Central memory CD8-positive, alpha-beta T cell (primary cell): ENCODE measurements at regions not wholly inside any gene's neighbourhood (a gene's known extent, or its start where the extent isn't known, plus 50 kb on each side); places are given as distances from the start of the nearest gene placed in this dataset.

Source experiments
- ATAC-seq: fragments of 150-1000 bp; cut with Tn5 transposase; replicated peaks from 2 replicates; pipeline ENCODE4 v1.10.0; 2022; ENCODE audit warnings: mild to moderate bottlenecking, moderate FRiP score, moderate number of reproducible peaks; ENCODE audit not compliant: poor library complexity, severe bottlenecking; ENCODE audit errors: extremely low read depth
- DNase-seq, 2 donors: peaks; one replicate each; pipeline ENCODE4 v3.0.0; 2021; ENCODE audit warnings: low spot score in 2 of 2
- H3K27ac Mint-ChIP-seq: one replicate; pipeline ENCODE4 v1.8.0; 2022; ENCODE audit warnings: low read depth, mild to moderate bottlenecking, moderate library complexity, mixed read lengths
- H3K27me3 Mint-ChIP-seq: one replicate; pipeline ENCODE4 v1.8.0; 2022; ENCODE audit warnings: mixed read lengths
- H3K36me3 Mint-ChIP-seq: one replicate; pipeline ENCODE4 v1.8.0; 2022; ENCODE audit warnings: mild to moderate bottlenecking, moderate library complexity, mixed read lengths; ENCODE audit not compliant: insufficient read depth
- H3K4me1 Mint-ChIP-seq: one replicate; pipeline ENCODE4 v1.8.0; 2022; ENCODE audit warnings: mixed read lengths
- H3K4me3 Mint-ChIP-seq: one replicate; pipeline ENCODE4 v1.8.0; 2022; ENCODE audit warnings: mild to moderate bottlenecking, moderate library complexity, mixed read lengths
- H3K9me3 Mint-ChIP-seq: one replicate; pipeline ENCODE4 v1.8.0; 2022; ENCODE audit warnings: mixed read lengths

DNA sequence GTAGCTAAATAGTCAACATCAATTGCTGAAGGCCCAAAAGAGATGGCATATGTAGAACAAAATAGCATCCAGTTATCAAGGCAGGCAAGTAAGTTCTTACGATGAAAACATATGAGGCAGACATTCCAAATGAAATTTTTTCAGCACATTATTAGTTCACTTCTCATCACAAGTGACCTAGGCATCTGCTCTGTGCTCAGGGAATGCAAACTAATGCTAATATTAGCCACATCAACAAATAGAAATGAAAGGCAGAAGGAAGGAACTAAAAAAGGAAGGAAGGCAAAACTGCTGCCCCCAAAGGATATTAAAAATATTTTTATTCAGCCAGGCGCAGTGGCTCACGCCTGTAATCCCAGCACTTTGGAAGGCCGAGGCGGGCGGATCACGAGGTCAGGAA, 51.2 kb upstream of the ROCK1 start:
- H3K4me1 Mint-ChIP-seq: no peaks in the 10 kb centered on the region
- DNase-seq (no peak), ATAC-seq (no peak)
- H3K4me3 Mint-ChIP-seq: no peak overlapping the region
- no peak overlapping the region for H3K27ac Mint-ChIP-seq
- H3K36me3 Mint-ChIP-seq: peaks cover 3% of the 10 kb centered on the region
- H3K9me3 Mint-ChIP-seq: no peaks in the 10 kb centered on the region
- H3K27me3 Mint-ChIP-seq: peaks cover 26% of the 10 kb centered on the region

DNA sequence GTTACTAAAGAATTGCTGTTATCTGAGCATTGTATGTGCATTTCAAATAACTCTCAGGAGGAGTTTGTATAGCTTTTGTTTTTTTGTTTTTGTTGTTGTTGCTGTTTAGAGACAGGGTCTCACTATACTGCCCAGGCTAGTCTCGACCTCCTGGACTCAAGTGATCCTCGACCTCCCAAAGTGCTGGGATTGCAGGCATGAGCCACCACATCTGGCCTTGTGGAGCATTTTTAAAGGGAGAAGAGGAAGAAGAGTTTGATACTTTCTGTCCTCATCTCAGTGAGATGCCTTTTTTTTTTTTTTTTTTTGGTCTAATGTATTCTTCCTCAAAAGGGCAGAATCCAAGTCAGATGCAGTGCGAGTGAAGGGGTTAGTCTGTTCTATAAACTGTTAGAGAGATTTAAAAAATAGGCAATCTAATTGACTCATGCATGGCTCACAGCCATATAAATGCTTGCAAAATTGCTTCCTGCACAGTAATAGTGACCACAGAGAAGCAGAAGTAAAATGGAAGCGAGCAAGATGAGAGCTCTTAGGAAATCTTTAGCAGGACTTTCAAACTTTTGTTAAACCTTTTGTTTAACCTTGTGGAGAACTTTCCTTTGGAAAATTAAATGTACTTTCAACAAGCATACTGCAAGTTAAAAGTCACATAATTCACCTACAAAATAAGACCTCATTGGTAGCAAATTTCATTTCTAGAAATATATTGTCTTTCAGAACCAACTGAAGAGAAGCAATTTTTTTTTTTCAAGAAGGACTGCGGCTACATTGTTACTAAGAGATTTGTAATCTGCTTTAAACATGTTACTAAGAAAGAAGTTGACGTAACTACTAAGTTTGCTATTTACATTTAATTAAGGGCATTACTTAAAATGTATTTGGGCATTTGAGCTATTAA, 52.3 kb upstream of the ROCK1 start:
- no peaks in the 10 kb centered on the region for H3K4me1 Mint-ChIP-seq
- no peaks in the 10 kb centered on the region for H3K9me3 Mint-ChIP-seq
- peaks cover 3% of the 10 kb centered on the region for H3K36me3 Mint-ChIP-seq
- H3K27me3 Mint-ChIP-seq: peaks cover 26% of the 10 kb centered on the region
- ATAC-seq (no peak), DNase-seq (no peak)
- no peak overlapping the region for H3K27ac Mint-ChIP-seq
- no peak overlapping the region for H3K4me3 Mint-ChIP-seq

DNA sequence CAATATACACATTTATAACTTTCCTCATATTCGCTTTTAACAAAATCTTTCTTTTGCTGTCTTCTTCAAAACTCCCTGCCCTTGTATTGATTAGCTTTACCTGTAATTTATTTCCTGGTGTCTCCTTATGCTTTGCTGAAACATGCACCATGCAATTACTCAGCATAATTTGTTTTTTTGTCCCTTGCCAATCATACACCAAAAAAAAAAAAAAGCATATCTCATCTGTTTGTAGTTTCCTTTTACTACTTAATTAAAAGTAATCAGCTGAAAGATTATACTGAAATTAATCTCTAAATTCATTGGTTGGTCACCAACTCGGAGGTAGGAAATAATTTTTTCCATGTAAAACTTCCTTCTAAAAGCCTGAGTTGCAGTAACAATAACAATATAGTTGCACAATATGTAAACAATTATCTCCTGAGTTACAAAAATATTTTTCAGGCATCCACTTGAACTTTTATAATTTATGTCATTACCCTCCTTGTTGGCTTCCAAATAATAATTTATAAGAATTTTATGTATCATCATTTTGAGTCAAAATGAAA, 53.0 kb upstream of the ROCK1 start:
- Mint-ChIP-seq H3K36me3 (peaks cover 3% of the 10 kb centered on the region), H3K9me3 (no peaks in the 10 kb centered on the region), H3K27me3 (peaks cover 32% of the 10 kb centered on the region), H3K4me3 (no peak overlapping the region), H3K27ac (no peak overlapping the region), H3K4me1 (no peaks in the 10 kb centered on the region)
- DNase-seq (no peak), ATAC-seq (no peak)

DNA sequence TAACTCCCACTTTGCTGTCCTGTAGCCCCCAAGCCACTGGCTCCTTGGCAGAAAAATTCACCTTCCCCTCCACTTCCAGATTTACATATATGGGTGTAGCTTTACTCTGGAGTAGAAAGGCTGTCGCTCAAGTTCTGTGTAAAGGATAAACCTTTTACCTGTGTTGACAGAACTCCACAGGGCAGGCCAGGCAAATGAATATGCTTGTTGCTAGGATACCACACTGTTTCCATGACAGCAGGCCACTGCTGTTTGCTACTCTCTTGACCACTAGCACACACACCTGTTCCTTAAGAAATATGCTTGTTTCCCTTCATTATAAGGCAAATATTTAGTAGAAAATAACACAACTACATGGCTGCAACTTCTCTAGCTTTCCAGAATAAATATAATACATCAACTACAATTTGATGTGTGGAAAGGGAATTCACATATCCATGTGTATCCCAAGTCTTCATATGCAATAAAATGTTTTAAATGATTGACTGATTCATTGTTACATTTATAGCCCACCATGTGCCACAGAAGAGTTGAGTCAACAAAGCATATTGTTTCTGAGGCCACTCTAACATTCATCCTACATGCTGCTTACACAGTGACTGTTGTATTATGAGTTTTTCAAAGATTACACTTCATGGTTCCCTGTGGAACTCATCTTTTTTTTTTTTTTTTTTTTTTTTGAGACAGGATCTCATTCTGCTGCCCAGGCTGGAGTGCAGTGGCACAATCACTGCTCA, 56.2 kb upstream of the ROCK1 start:
- no peak for DNase-seq
- H3K27ac Mint-ChIP-seq: no peak overlapping the region
- H3K27me3 Mint-ChIP-seq: peaks cover 26% of the 10 kb centered on the region
- no peaks in the 10 kb centered on the region for H3K9me3 Mint-ChIP-seq
- no peaks in the 10 kb centered on the region for H3K36me3 Mint-ChIP-seq
- H3K4me1 Mint-ChIP-seq: no peaks in the 10 kb centered on the region
- no peak for ATAC-seq
- H3K4me3 Mint-ChIP-seq: no peak overlapping the region

DNA sequence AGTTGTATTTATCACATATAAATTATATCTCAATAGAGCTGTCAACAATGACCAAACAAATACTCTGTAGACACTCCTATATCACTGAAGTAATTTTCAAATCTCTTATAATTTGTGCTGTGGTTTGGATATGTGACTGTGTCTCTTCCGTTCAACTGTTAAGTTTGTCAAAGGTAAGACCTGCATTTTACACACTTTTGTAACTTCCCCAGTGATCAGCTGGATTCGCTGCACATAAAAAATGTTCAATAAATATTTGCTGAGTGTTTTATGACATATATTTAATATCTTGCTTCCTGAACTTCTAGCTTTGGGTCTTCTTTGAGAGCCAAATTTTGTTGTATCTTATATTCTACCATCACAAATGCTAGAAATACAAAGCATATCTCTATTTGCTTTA, 57.3 kb upstream of the ROCK1 start:
- Mint-ChIP-seq H3K36me3 (no peaks in the 10 kb centered on the region), H3K27me3 (peaks cover 32% of the 10 kb centered on the region), H3K9me3 (no peaks in the 10 kb centered on the region), H3K4me1 (no peaks in the 10 kb centered on the region), H3K27ac (no peak overlapping the region), H3K4me3 (no peak overlapping the region)
- ATAC-seq (no peak), DNase-seq (no peak)

DNA sequence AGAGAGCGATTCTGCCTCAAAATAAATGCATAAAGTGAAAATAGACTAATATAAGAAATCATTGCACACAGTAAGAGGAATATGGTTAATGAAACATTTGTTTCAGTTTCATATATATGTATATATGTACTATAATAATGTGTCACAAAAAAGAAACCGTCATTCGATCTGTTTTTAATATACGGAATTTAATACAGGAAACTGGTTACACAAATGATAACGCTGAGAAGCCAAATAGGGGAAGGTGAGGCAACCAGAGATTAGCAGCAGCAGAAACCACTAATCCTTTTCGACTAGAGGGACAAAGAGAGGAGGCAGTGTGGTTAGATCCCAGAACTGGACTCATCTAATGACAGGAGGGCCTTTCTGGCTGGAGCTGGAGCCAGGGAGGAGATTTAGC, 64.2 kb upstream of the GREB1L start:
- Mint-ChIP-seq H3K9me3 (no peaks in the 10 kb centered on the region), H3K4me3 (no peak overlapping the region), H3K36me3 (no peaks in the 10 kb centered on the region), H3K27ac (peak overlapping the region; percentile 27), H3K4me1 (peaks cover 6% of the 10 kb centered on the region), H3K27me3 (peaks cover 11% of the 10 kb centered on the region)
- DNase-seq (no peak), ATAC-seq (no peak)

DNA sequence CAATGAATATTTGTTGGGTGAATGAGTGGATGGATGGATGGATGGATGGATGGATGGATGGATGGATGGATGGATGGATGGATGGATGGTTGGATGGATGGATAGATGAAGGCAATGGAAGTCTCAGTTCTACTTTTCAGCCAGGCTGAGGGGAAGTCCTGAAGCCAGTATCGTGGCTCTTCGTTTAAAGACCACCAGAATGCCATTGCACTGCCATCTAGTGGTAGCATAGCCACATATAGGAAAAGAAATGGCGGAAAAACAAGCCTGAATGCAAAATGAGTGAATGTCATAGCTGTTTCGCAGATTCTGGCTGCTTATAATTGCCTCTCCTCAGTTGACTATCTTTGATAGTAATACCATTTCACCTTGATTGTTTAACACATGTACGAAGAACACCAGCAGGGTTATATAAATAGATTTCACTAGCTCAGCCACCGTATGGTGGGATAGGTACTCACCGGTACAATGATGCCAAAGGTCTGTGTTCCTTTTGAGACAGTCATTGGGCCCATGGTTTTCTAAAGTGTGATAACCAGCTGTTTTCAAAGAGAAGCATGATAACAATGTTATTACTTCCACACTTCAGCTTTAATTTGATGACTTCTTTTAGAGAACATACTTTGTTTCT, 62.3 kb upstream of the GREB1L start:
- Mint-ChIP-seq H3K27ac (no peak overlapping the region), H3K4me3 (no peak overlapping the region), H3K9me3 (no peaks in the 10 kb centered on the region), H3K27me3 (no peaks in the 10 kb centered on the region), H3K36me3 (no peaks in the 10 kb centered on the region), H3K4me1 (peaks cover 6% of the 10 kb centered on the region)
- no peak for DNase-seq
- no peak for ATAC-seq

DNA sequence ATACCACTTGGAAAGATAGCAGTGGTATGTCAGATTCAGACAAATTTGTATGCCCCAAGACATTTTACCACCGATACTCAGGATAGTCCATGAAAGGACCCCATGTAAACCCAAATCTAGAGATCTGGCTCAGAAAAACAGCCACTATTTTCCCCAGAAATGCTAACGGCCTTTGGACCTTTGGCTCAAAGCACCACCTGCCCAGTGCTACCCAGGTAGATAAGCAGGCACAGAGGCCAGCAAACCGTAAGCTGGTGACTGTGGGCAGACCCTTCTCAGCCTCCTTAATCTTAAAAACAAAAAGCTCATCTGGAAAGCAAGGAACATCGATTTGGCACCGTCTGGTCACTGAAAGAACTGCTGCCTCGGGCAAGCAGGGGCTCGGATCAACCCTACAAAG, 61.4 kb upstream of the GREB1L start:
- Mint-ChIP-seq H3K4me1 (peaks cover 6% of the 10 kb centered on the region), H3K27ac (no peak overlapping the region), H3K27me3 (no peaks in the 10 kb centered on the region), H3K4me3 (no peak overlapping the region), H3K9me3 (no peaks in the 10 kb centered on the region), H3K36me3 (no peaks in the 10 kb centered on the region)
- DNase-seq (no peak), ATAC-seq (no peak)

DNA sequence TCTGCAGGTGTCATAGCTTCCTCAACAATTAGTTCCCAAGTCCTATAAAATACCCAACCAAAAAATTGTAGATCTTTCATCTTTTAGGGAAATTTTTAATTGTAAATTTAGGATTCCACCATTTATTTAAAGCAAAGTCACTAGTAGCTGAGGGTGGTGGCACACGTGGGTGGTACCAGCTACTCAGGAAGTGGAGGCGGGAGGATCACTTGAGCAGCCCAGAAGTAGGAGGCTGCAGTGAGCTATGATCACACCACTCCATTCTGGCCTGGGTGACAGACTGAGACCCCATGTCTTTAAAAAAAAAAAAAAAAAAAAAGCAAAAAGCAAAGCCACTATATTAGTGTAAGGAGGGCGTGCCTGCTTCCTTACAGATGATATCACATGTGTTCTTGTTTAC, 60.3 kb upstream of the GREB1L start:
- no peaks in the 10 kb centered on the region for H3K9me3 Mint-ChIP-seq
- H3K4me1 Mint-ChIP-seq: peaks cover 6% of the 10 kb centered on the region
- ATAC-seq: no peak
- no peak overlapping the region for H3K4me3 Mint-ChIP-seq
- H3K27ac Mint-ChIP-seq: no peak overlapping the region
- H3K36me3 Mint-ChIP-seq: no peaks in the 10 kb centered on the region
- no peak for DNase-seq
- peaks cover 8% of the 10 kb centered on the region for H3K27me3 Mint-ChIP-seq

DNA sequence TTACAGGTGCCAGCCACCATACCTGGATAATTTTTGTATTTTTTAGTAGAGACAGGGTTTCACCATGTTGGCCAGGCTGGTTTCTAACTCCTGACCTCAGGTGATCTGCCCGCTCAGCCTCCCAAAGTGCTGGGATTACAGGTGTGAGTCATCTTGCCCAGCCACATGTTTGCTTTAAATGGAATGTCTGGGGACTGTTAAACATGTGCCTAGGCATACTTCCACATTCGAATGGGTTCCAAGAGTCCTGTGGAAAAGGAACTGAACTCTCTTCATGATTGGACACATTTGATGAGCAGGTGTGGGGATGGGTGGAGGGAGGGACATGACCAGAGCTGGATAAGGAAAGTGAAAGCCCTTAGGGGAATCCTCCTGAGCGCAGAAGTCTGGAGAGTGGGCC, 58.4 kb upstream of the GREB1L start:
- Mint-ChIP-seq H3K27ac (no peak overlapping the region), H3K9me3 (no peaks in the 10 kb centered on the region), H3K27me3 (peaks cover 10% of the 10 kb centered on the region), H3K4me3 (no peak overlapping the region), H3K36me3 (no peaks in the 10 kb centered on the region), H3K4me1 (no peaks in the 10 kb centered on the region)
- ATAC-seq (no peak), DNase-seq (no peak)

DNA sequence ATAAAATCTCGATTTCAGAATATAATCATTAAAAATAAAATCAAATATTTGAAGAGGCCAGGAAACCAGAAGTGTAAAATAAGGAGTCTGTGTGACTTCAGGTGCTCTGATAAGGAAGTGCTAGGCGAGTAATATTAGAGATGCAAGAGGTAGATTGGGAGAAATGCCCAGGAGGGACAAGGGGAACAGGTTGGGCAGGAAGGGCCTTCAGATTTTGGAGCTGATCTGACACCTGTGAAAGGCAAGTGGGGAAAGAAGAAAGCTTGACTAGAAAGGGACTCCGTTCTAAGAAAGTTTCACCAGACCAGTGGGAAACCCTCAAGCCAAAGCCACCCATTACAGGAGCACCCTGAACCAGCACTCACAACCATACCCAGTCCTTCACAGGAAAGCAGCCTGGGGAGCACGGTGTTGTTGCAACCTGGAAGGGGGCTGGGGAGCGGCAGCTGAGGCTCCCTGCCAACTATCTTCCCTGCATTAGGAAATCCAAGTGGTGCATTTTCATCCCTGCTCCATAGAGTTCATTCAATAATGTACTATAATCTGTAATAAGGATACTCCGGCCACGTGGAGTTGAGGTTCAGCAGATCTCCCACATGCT, 57.5 kb upstream of the GREB1L start:
- Mint-ChIP-seq H3K36me3 (no peaks in the 10 kb centered on the region), H3K4me1 (no peaks in the 10 kb centered on the region), H3K9me3 (no peaks in the 10 kb centered on the region), H3K27ac (no peak overlapping the region), H3K27me3 (peaks cover 11% of the 10 kb centered on the region), H3K4me3 (no peak overlapping the region)
- ATAC-seq (no peak), DNase-seq (no peak)

DNA sequence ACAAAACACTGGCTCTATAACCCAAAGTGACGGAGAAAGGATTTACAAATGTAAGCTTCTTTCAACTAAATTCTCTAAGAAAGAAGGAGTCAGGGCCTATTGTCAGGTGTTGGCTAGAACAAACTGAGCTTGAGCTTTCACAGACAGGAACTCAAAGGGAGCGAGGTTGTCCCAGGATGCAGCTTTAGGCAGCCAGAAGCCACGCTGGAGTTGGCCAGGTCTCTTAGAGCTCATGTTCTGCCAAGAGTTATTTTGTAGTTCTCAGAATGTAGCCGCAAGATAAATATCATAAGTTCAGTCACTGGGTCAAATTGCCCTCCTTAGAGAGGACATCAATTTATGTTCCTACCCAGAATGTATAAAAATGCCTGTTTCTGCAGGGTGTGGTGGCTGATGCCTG, 54.1 kb upstream of the GREB1L start:
- Mint-ChIP-seq H3K9me3 (no peaks in the 10 kb centered on the region), H3K36me3 (no peaks in the 10 kb centered on the region), H3K4me1 (no peaks in the 10 kb centered on the region), H3K27me3 (peaks cover 39% of the 10 kb centered on the region), H3K27ac (no peak overlapping the region), H3K4me3 (no peak overlapping the region)
- ATAC-seq (no peak), DNase-seq (no peak)
